ENCODE measurements at regions not wholly inside any gene's neighbourhood (a gene's known extent, or its start where the extent isn't known, plus 50 kb on each side); places are given as distances from the start of the nearest gene placed in this dataset.

DNA sequence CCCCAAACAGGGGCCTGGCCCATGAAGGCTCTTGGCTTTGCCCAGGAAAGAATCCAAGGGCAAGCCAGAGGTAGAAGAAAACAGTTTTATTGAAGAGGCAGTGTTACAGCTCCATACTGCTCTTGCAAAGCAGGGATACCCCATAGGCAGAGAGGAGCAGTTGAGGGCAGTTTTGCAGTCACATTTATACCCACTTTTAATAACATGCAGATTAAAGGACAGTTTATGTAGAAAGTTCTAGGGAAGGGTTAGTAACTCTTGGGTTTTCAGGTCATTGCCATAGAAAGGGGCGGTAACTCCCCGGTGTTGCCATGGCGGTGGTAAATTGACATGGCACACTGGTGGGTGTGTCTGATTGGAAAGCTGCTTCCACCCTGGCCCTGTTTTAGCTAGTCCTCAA, 80.5 kb upstream of the GNAZ start:
- TF ChIP-seq, protein P1, sequence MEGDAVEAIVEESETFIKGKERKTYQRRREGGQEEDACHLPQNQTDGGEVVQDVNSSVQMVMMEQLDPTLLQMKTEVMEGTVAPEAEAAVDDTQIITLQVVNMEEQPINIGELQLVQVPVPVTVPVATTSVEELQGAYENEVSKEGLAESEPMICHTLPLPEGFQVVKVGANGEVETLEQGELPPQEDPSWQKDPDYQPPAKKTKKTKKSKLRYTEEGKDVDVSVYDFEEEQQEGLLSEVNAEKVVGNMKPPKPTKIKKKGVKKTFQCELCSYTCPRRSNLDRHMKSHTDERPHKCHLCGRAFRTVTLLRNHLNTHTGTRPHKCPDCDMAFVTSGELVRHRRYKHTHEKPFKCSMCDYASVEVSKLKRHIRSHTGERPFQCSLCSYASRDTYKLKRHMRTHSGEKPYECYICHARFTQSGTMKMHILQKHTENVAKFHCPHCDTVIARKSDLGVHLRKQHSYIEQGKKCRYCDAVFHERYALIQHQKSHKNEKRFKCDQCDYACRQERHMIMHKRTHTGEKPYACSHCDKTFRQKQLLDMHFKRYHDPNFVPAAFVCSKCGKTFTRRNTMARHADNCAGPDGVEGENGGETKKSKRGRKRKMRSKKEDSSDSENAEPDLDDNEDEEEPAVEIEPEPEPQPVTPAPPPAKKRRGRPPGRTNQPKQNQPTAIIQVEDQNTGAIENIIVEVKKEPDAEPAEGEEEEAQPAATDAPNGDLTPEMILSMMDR (IDR thresholded peaks at IDR 0.05; ENCODE audit: low read depth, low read length): no peak
- TF ChIP-seq POLR2A (IDR thresholded peaks at IDR 0.05; ENCODE audit: extremely low read depth, insufficient read length): no peak
